ENCODE measurements at regions not wholly inside any gene's neighbourhood (a gene's known extent, or its start where the extent isn't known, plus 50 kb on each side); places are given as distances from the start of the nearest gene placed in this dataset.
"Not testable (repeated sequence)": the region's sequence is repeated elsewhere in the genome, so short reads cannot be mapped to it uniquely, and the experiment has no call there.

GRCh38 chrX:115840729-115841409 is 279.9 kb downstream of the PLS3 start:
- ATAC-seq, H3K4me3 Mint-ChIP-seq, POLR2A ChIA-PET, H3K27me3 Mint-ChIP-seq, H3K27ac Mint-ChIP-seq, H3K4me1 Mint-ChIP-seq, H3K36me3 Mint-ChIP-seq, H3K9me3 Mint-ChIP-seq: not testable (repeated sequence)
- peak in 1 of 10 donors; percentile 0 for DNase-seq

DNA sequence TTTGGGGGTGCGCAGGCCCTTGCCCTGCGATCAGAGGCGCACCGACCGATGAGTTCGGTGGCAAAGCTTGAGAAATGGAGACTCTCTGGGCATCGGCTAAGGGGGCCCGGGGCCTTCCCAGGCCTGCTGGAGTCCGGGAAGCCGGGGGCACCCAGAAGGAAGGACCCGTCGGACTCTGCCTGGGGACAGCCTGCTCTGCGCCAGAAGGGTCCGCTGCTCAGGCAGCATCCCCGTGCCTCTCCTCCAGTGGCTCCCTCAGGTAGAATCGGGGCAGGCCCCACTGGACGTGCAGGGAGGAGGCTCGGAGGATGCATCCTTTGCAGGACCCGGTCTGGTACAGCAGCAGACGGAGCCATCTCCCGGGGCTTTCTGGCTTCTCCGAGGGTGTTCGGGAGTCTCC is 290.0 kb downstream of the PLS3 start:
- ATAC-seq, H3K36me3 Mint-ChIP-seq: not testable (repeated sequence)

DNA sequence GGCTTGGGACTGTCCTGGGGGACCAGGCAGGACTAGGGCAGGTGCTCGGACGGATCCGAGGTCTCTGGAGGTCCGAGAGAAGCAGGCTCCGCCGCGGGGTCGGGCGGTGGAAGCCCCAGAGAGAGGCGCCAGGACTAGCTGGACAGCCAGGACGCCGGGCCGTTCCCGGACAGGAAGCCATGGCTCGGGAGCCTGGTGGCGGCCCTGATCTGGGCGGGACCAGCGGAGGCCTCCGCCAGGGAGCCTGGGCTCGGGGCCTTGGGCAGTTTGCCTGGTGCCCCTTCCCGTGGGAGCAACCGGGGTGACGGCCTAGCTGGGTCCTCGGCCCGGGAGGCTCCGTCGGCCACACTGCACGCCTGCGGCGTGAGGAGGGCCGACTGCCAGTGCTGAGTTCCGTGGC is 292.3 kb downstream of the PLS3 start:
- H3K36me3 Mint-ChIP-seq, H3K9me3 Mint-ChIP-seq, POLR2A ChIA-PET, H3K4me1 Mint-ChIP-seq, ATAC-seq, H3K27ac Mint-ChIP-seq, H3K27me3 Mint-ChIP-seq, H3K4me3 Mint-ChIP-seq: not testable (repeated sequence)
- peak in 1 of 10 donors; percentile 0 for DNase-seq

More for the DNA sequence above, 290.0 kb downstream of the PLS3 start:
- POLR2A ChIA-PET, H3K4me3 Mint-ChIP-seq, H3K27ac Mint-ChIP-seq, H3K9me3 Mint-ChIP-seq, H3K27me3 Mint-ChIP-seq, H3K4me1 Mint-ChIP-seq: not testable (repeated sequence)
- DNase-seq, result peak in 1 of 10 donors; percentile 51

DNA sequence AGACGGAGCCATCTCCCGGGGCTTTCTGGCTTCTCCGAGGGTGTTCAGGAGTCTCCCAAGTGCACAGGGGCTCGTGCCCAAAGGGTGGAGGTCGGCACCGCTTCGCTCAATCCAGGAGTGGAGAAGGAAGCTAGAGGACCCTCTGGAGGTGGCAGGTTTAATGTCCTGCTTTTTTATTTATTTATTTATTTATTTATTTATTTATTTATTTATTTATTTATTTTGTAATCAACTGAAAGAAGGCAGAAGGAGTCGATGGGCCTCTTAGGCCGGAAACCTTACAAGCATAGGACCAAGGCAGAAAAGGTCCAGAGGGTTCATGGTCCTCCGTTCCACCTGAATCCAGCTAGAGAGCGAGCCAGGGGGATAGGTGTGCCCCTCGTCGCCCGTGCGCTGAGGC is 289.4 kb upstream of the AGTR2 start:
- H3K9me3 Mint-ChIP-seq, H3K4me3 Mint-ChIP-seq, H3K36me3 Mint-ChIP-seq, H3K27ac Mint-ChIP-seq, H3K27me3 Mint-ChIP-seq, H3K4me1 Mint-ChIP-seq, ATAC-seq, DNase-seq, POLR2A ChIA-PET: not testable (repeated sequence)

GRCh38 chrX:115884121-115884520 is 286.4 kb upstream of the AGTR2 start:
- POLR2A ChIA-PET, H3K36me3 Mint-ChIP-seq, H3K27me3 Mint-ChIP-seq, H3K9me3 Mint-ChIP-seq, ATAC-seq, H3K4me3 Mint-ChIP-seq, H3K4me1 Mint-ChIP-seq, H3K27ac Mint-ChIP-seq, DNase-seq: not testable (repeated sequence)

GRCh38 chrX:115888041-115888440 is 282.5 kb upstream of the AGTR2 start:
- Mint-ChIP-seq H3K4me3 (peak overlapping the region in 3 of 10 donors; percentile 60 to 94 (median 94)), H3K27ac (peak overlapping the region in 2 of 10 donors; percentile 81 to 87)
- ATAC-seq, POLR2A ChIA-PET, H3K36me3 Mint-ChIP-seq, H3K9me3 Mint-ChIP-seq, H3K4me1 Mint-ChIP-seq, H3K27me3 Mint-ChIP-seq: not testable (repeated sequence)
- peak in 6 of 10 donors; percentile 1 to 92 (median 28) for DNase-seq

GRCh38 chrX:115888519-115888918 is 282.0 kb upstream of the AGTR2 start:
- ATAC-seq, DNase-seq, POLR2A ChIA-PET, H3K9me3 Mint-ChIP-seq, H3K27me3 Mint-ChIP-seq, H3K4me1 Mint-ChIP-seq, H3K27ac Mint-ChIP-seq, H3K4me3 Mint-ChIP-seq, H3K36me3 Mint-ChIP-seq: not testable (repeated sequence)

GRCh38 chrX:115889121-115889890 is 281.2 kb upstream of the AGTR2 start:
- ATAC-seq (no peak), DNase-seq (peak in 1 of 10 donors; percentile 7)
- no peaks in the 10 kb centered on the region for H3K27me3 Mint-ChIP-seq
- H3K36me3 Mint-ChIP-seq, result no peaks in the 10 kb centered on the region
- no peaks in the 10 kb centered on the region for H3K4me1 Mint-ChIP-seq
- peak overlapping the region in 1 of 10 donors; percentile 5 for H3K27ac Mint-ChIP-seq
- peak overlapping the region in 2 of 10 donors; percentile 2 to 48 for H3K4me3 Mint-ChIP-seq
- POLR2A ChIA-PET, result no interaction called here
- peaks cover 0 to 5% (median 0%) of the 10 kb centered on the region in 9 donors for H3K9me3 Mint-ChIP-seq

- Mint-ChIP-seq H3K36me3 (no peaks in the 10 kb centered on the region), H3K27ac (no peak overlapping the region), H3K9me3 (peaks cover 0 to 5% (median 0%) of the 10 kb centered on the region in 9 donors), H3K4me3 (peak overlapping the region in 2 of 10 donors; percentile 38 to 69), H3K27me3 (no peaks in the 10 kb centered on the region), H3K4me1 (no peaks in the 10 kb centered on the region)
- no peak for ATAC-seq
- POLR2A ChIA-PET, result no interaction called here
- DNase-seq, result no peak
Observed at GRCh38 chrX:115892056-115892708, 278.4 kb upstream of the AGTR2 start.

DNA sequence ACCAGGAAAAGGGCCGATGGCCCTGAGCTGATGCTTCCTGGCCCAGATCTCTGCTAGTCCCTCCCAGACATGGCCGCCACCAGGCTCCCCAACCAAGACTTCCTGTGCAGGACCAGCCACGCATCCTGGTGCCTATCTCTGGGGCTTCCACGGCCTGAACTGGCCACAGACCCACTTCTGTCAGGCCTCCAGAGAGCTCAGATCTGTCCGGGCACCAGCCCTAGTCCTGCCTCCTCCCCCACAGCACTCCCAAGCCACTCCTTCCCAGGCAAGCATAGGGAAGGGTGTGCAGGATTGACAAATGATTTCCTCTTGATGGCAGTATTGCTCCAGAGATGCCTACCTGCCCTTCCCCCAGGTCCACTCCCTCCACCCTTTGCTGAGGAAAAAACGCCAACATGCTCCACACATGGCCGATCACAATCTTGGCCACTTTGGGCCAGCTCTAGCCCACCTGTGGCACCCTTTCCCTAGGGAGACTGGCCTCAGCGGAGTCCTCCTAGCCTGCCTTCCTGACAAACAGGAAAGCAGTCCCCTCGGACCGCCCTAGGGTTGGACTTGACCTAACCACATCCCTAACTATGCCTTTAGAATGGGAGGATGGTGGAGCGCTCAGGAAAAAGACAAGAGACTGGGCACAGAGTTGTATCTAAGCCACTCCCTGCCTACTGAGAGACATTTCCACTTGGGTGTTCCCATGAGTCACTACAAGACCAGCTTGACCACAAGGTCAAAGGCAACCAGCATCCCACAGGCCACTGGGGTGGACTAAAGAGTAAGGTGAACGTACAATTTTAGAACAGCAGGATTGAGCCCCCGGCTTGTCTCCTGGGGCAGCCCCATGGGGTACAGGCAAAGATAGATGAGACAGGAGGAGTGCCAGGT is 277.5 kb upstream of the AGTR2 start:
- peak in 3 of 10 donors; percentile 18 to 64 (median 42) for DNase-seq
- H3K9me3 Mint-ChIP-seq, result peaks cover 0 to 5% (median 0%) of the 10 kb centered on the region in 9 donors
- no peaks in the 10 kb centered on the region for H3K4me1 Mint-ChIP-seq
- ATAC-seq, result no peak
- H3K4me3 Mint-ChIP-seq, result peak overlapping the region in 4 of 10 donors; percentile 32 to 74 (median 68)
- peak overlapping the region in 1 of 10 donors; percentile 53 for H3K27ac Mint-ChIP-seq
- no peaks in the 10 kb centered on the region for H3K36me3 Mint-ChIP-seq
- POLR2A ChIA-PET, result no interaction called here
- H3K27me3 Mint-ChIP-seq, result no peaks in the 10 kb centered on the region

GRCh38 chrX:115894087-115894486 is 276.5 kb upstream of the AGTR2 start:
- no peak for ATAC-seq
- H3K9me3 Mint-ChIP-seq, result peaks cover 0 to 5% (median 0%) of the 10 kb centered on the region in 9 donors
- H3K4me1 Mint-ChIP-seq, result no peaks in the 10 kb centered on the region
- peak in 1 of 10 donors; percentile 19 for DNase-seq
- H3K4me3 Mint-ChIP-seq, result peak overlapping the region in 2 of 10 donors; percentile 26 to 38
- H3K27me3 Mint-ChIP-seq, result no peaks in the 10 kb centered on the region
- no peaks in the 10 kb centered on the region for H3K36me3 Mint-ChIP-seq
- H3K27ac Mint-ChIP-seq, result peak overlapping the region in 1 of 10 donors; percentile 36
- POLR2A ChIA-PET, result no interaction called here

DNA sequence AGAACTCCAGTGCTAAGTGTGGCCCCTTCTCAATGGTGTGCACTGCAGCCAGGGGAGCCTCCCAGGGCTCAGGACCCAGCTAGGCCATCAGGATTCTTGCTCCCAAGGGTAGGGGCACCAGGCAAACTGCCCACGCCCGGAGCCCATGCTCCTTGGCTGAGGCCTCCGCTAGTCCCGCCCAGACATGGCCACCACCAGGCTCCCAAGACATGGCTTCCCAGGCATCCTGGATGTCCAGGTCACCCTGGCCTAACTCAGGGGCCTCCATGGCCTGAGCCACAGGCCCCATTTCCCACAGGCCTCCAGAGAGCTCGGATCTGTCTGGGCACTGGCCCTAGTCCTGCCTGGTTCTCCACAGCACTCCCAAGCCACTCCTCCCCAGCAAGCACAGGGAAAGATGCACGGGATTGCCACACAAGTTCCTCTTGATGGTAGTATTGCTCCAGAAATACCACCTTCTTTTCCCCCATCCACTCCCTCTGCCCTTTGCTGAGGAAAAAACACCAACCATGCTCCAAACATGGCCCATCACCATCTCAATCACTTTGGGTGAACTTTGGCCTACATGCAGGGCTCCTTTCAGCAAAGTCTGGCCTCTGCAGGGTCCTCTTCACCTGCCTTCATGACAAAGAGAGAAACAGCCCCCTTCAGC is 274.7 kb upstream of the AGTR2 start:
- Mint-ChIP-seq H3K9me3 (peaks cover 0 to 2% (median 0%) of the 10 kb centered on the region in 9 donors), H3K27ac (no peak overlapping the region), H3K36me3 (no peaks in the 10 kb centered on the region), H3K27me3 (no peaks in the 10 kb centered on the region), H3K4me3 (no peak overlapping the region), H3K4me1 (no peaks in the 10 kb centered on the region)
- DNase-seq (no peak), ATAC-seq (no peak)
- POLR2A ChIA-PET, result no interaction called here
